ENCODE measurements at regions not wholly inside any gene's neighbourhood (a gene's known extent, or its start where the extent isn't known, plus 50 kb on each side); places are given as distances from the start of the nearest gene placed in this dataset.

GRCh38 chr1:189681252-189681919 is 796.3 kb downstream of the BRINP3 start:
- Histone ChIP-seq H3K4me1 (ENCODE audit: control insufficient read depth in 1 of 2, insufficient read depth in 1 of 2, low read depth in 1 of 2, low read length in 1 of 2) (no peaks in the 10 kb centered on the region), H3K36me3 (no peaks in the 10 kb centered on the region), H3K4me3 (ENCODE audit: low read depth in 1 of 2, low read length in 1 of 2) (no peak overlapping the region), H3K9me3 (no peaks in the 10 kb centered on the region), H3K27ac (no peak overlapping the region), H3K27me3 (no peaks in the 10 kb centered on the region)
- TF ChIP-seq CTCF (IDR thresholded peaks at IDR 0.05), result no peak

GRCh38 chr1:189682591-189682990 is 795.1 kb downstream of the BRINP3 start:
- Histone ChIP-seq H3K4me3 (ENCODE audit: low read depth in 1 of 2, low read length in 1 of 2) (no peak overlapping the region), H3K27ac (no peak overlapping the region), H3K9me3 (no peaks in the 10 kb centered on the region), H3K4me1 (ENCODE audit: control insufficient read depth in 1 of 2, insufficient read depth in 1 of 2, low read depth in 1 of 2, low read length in 1 of 2) (no peaks in the 10 kb centered on the region), H3K27me3 (no peaks in the 10 kb centered on the region), H3K36me3 (no peaks in the 10 kb centered on the region)
- no peak for TF ChIP-seq CTCF (IDR thresholded peaks at IDR 0.05)

- no peaks in the 10 kb centered on the region for H3K27me3 ChIP-seq
- no peak overlapping the region for H3K4me3 ChIP-seq (ENCODE audit: low read depth in 1 of 2, low read length in 1 of 2)
- TF ChIP-seq CTCF (IDR thresholded peaks at IDR 0.05), result no peak
- no peak overlapping the region for H3K27ac ChIP-seq
- no peaks in the 10 kb centered on the region for H3K36me3 ChIP-seq
- H3K9me3 ChIP-seq, result no peaks in the 10 kb centered on the region
- no peaks in the 10 kb centered on the region for H3K4me1 ChIP-seq (ENCODE audit: control insufficient read depth in 1 of 2, insufficient read depth in 1 of 2, low read depth in 1 of 2, low read length in 1 of 2)
These were observed 791.4 kb downstream of the BRINP3 start for GRCh38 chr1:189686288-189686687.

- Histone ChIP-seq H3K27me3 (no peaks in the 10 kb centered on the region), H3K9me3 (no peaks in the 10 kb centered on the region), H3K4me1 (ENCODE audit: control insufficient read depth in 1 of 2, insufficient read depth in 1 of 2, low read depth in 1 of 2, low read length in 1 of 2) (no peaks in the 10 kb centered on the region), H3K27ac (no peak overlapping the region), H3K36me3 (no peaks in the 10 kb centered on the region), H3K4me3 (ENCODE audit: low read depth in 1 of 2, low read length in 1 of 2) (no peak overlapping the region)
- no peak for TF ChIP-seq CTCF (IDR thresholded peaks at IDR 0.05)
These were observed 784.5 kb downstream of the BRINP3 start for GRCh38 chr1:189693140-189693539.

- Histone ChIP-seq H3K9me3 (no peaks in the 10 kb centered on the region), H3K4me3 (ENCODE audit: low read depth in 1 of 2, low read length in 1 of 2) (no peak overlapping the region), H3K4me1 (ENCODE audit: control insufficient read depth in 1 of 2, insufficient read depth in 1 of 2, low read depth in 1 of 2, low read length in 1 of 2) (no peaks in the 10 kb centered on the region), H3K27me3 (no peaks in the 10 kb centered on the region), H3K27ac (no peak overlapping the region), H3K36me3 (no peaks in the 10 kb centered on the region)
- TF ChIP-seq CTCF (IDR thresholded peaks at IDR 0.05), result no peak
These were observed 781.4 kb downstream of the BRINP3 start for GRCh38 chr1:189696297-189696696.

All from neutrophil (primary cell).